Left ventricle myocardium superior (tissue), 1 donor: ENCODE measurements at regions not wholly inside any gene's neighbourhood (a gene's known extent, or its start where the extent isn't known, plus 50 kb on each side); places are given as distances from the start of the nearest gene placed in this dataset.
A peak's percentile ranks its signal among the peaks of the same experiment; 100 is the strongest.

Source experiments
- ATAC-seq: fragments of 200-7000 bp; cut with Tn5 transposase; one replicate; pipeline ENCODE4 v1.9.1; 2020; ENCODE audit warnings: mild to moderate bottlenecking, moderate library complexity
- DNase-seq: peaks from one replicate; pipeline ENCODE4 v3.0.0-alpha.2; 2020
- intact Hi-C: fragments of 100-400 bp; cut with micrococcal nuclease; formaldehyde crosslinking; loops from one replicate; pipeline ENCODE4 v1.11.0; 2022
- donor health status: DM: no; HTN: yes; CAD: no; lungs with severe emphysema.

DNA sequence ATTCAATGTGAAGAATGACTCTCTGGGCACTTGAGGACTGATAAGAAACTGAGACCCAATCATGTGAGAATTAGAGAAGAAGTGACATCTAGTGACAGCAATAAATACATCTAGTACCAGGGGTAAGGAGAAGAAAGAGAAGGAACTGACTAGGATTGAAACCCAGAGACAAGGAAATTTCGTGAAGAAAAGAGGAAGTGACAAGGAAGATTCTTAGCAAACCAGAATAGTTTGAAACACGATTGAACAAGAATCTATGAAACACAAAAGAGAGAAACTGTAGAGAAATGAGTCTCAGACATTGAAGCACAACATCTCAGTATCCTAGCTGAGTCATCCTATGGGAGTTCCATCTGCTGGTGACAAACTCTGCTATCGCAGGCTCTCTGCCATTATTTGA lies 571.9 kb upstream of the PKDCC start:
- DNase-seq (no peak), ATAC-seq (no peak)
- intact Hi-C loops: no loop called here

DNA sequence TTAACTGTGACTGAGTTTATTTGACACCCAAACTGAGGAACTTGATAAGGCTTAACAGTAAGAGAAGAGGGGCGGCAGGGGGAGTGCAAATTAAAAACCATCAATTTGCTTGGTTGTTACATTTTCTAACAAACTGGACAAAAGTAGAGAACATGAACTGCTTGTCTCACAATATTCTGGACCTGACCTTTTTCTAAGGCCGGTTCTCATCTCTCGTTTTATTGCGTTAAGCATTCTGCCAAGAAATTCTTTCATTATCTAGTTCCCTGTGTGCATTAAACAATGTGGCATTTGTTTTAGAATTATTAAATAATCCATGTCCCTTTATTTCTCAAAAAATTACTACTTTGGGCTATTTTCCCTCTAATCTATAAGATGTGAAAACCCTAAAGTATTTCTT lies 565.2 kb upstream of the PKDCC start:
- intact Hi-C loops: no loop called here
- ATAC-seq (peak; percentile 53), DNase-seq (no peak)

DNA sequence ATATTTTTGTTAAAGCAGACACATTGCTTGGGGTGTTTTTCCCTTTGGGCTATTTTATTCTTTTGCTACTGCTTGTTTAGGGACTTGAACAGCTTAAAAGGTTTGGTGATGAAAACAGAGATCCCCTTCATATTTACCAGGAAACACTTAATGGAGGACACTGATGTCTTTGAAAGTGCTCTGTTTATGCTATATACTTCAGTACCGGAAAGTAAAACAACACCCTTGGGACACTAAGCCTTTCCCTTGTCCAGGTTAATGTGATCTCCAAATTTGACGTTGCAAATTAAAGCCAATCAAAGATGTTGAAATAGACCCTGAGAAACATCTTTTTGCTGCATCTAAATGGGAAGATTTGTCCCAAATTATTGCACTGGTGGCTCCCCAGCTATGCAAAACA lies 564.6 kb upstream of the PKDCC start:
- ATAC-seq (peak; percentile 28), DNase-seq (no peak)
- intact Hi-C loops: no loop called here

DNA sequence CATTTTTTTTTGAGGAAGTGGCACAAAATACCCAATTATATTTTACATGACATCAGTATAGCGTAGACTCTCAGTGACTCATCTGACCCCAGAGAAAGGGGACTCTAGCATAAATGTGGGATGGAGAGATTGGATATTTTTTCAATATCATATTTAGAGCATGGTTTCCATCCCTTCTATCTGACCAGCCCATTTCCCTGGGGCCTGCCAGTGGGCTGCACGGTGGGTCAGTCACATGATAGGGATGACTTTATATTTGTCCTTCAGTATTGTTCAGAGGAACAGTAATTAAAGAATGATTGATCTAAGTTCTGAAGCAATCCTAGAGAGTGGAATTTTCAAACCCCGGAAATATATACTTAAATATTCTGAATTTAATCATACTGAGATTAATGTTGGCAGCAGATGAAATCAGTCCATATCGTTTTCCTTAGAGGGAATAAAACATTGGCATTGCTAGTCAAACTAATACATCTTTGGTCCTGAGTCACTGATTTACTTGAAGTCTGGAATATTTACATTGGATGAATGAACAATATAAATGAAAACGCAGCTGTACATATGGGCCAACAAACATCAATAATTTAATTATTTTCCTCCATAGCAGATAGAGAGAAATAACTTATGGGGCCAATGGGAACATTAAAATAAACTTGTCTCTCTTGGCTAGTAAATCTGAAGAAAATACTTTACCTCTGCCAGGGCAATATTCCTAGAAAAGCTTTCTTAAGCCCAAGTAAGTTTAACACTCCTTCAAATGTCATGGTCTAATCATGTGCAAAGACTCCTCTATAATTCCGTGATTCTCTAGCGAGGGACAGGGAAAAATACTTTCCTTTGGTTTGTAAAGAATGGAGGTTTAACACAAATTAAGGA lies 563.6 kb upstream of the PKDCC start:
- intact Hi-C loops: no loop called here
- DNase-seq: no peak
- ATAC-seq: no peak

DNA sequence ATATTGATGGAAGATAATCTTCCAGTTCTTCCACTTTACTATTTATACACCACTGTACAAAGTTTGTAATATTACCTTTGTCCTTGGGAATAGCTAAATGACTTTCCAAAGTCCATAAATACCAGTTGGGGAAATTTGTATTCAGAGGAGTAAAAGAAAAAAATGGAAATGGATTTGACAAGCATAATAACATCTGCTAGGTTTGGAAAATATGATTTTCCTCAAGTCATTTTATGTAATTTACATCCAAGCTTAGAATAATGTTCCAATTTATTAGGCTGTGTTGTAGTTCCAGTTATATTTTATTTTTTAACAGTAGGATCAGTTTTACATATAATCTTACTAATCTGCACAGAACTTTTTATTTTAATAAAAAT lies 563.0 kb upstream of the PKDCC start:
- ATAC-seq (no peak), DNase-seq (no peak)
- intact Hi-C loops: no loop called here

DNA sequence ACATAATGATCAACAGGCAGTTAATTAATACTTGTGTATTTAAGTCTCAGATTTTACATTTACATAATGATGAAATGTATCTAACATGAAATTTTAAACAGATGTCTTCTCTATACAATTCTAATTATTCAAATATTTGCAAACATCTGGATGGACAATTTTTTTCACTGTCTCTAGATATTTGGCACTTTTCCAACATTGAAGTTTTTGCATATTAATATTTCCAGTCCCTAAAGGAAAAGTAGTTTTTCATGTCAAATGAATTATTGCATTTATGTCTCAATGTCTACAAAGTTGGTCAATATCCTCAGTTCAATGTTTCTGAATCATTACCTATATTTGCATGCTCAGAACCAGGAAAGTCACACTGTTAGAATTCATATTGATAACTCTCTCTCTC lies 560.9 kb upstream of the PKDCC start:
- no peak for DNase-seq
- no peak for ATAC-seq
- intact Hi-C loops: no loop called here

DNA sequence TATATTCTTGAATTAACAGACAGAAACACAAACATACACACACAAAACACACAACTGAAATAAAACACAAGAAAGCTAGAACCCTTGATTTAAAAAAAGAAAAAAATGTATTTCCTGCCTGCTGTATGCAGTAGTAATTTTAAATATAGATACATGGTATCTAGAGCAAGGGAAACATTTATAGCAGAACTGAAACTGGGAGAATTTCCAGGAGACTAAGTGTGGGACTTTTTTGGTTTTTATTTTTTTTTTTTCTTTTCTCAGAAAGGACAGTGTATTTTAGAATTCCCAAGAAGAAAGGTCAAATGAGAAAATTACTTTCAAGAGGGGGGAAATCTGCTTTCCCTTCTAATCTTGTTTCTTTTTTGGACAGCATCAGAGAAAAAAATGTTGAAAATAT lies 558.9 kb upstream of the PKDCC start:
- intact Hi-C loops: no loop called here
- no peak for ATAC-seq
- DNase-seq: no peak

DNA sequence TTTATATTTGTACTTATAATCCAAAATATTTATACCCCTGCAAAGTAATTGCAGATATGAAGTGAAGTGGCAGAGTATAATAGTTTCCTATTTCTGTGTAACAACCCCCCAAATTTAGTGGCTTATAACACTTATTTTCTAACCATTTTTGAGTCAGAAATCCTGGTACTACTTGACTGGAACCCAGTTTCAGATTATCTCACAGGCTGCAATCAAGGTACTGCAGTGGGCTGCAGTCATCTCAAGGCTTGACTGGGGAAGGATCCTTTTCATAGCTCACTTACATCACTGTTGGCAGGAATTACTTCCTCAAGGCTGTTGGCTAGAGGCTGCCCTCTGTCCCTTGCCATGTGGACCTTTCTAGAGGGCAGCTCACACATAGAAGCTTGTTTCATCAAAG lies 558.2 kb upstream of the PKDCC start:
- intact Hi-C loops: no loop called here
- ATAC-seq (no peak), DNase-seq (no peak)

DNA sequence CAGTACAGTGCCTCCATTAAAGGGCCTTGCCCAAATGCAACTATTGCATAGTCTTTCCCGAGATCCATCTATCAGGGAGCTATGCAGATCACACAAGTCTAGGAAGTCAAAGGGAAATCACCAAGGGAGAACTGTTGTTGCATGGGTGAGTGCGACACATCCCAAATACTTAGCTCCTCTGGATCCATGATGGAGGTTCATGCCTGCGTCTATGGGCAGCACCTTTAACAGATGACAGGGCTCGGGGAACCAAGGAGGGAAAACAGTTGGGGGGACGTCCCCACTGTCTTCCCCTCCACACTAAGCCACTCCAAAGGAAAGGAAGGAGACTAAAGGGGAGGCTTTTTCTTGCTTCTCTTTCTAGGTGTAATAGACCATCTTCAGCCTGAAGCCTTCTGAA lies 552.8 kb upstream of the PKDCC start:
- DNase-seq (no peak), ATAC-seq (no peak)
- intact Hi-C loops: no loop called here

DNA sequence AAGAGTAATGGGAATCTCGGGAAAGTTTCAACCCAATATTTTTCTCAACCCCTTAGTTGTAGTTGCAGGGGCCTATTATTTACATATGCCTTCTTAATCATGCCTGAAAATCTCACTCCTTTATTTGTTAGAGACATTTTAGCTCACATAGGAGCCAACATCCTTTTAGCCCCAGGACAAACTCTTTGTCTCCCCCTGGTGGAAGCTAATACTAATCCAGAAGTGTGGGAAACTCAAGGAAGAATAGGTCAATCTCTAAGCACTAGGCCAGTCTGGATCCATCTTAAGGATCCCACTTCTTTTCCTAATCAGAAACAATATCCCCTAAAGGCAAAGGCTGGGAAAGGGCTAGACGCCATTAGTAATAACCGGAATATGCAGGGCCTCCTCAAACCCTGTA lies 550.9 kb upstream of the PKDCC start:
- DNase-seq (no peak), ATAC-seq (no peak)
- intact Hi-C loops: no loop called here

DNA sequence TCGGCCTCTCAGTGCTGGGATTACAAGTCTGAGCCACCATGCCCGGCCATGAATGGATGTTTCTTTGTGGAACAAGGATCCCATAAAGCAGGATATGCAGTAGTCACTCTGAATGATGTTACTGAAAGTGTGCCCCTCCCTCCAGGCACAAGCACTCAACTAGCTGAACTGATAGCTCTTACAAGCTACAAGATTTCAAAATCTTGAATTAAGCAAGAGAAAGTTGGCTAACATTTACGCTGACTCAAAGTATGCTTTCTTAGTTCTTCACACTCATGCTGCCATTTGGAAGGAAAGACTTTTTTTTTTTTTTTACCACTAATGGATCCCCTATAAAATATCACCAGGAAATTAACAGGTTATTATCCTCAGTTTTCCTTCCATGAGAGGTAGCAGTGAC lies 549.0 kb upstream of the PKDCC start:
- DNase-seq: no peak
- intact Hi-C loops: no loop called here
- ATAC-seq: no peak

DNA sequence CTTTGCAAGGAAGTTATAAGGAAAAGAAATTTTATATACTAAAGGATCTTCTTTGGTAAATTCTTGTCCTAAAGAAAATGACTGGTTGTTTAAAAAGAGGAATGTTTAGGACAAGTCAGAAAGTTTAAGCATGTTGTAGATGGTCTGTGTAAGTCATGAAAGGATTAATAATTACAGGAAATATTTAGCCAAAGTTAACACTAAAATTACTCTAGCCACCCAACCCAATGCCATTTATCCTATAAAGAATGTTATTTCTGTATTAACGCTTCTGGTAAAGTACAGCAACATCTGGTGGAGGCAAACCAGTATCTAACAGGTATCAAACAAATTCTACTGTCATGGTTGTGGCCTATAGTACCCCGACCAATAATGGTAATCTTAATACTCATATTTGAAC lies 546.9 kb upstream of the PKDCC start:
- ATAC-seq (no peak), DNase-seq (no peak)
- intact Hi-C loops: no loop called here

DNA sequence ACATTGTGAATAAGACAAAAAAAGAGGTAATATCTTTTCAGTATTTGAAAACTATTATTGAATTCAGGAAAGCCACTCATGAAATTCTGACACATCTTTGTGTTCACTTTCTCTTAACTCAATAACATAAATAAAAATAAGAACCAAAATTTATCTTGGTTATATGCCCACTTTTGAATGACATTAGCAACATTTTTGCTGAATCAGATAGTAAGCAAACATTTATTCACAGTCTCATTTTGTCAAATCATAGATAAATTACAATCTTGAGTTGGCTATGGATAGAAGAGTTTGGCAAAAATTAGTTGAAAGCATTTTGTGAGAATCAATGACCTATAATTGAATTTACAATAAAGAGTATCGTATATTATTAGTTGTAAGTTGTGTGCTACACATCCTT lies 545.1 kb upstream of the PKDCC start:
- intact Hi-C loops: no loop called here
- ATAC-seq: no peak
- no peak for DNase-seq

DNA sequence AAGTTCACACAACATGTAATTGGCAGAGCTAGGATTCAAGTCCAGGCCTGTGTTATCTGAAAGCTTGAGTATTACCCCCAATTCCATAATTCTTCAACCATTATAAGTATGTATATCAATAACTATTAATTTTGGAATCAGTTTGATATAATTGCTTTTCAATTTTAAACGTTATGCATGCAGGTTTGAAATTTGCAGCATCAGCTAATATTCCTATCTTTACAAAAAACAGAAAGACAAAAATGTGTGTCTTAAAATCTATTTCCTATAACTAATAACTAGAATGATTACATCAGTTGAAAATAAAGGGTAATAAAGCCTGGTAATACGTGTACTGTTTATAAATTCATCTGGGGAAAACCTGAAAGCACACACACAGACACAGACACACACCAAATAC lies 543.3 kb upstream of the PKDCC start:
- intact Hi-C loops: no loop called here
- DNase-seq (no peak), ATAC-seq (no peak)

DNA sequence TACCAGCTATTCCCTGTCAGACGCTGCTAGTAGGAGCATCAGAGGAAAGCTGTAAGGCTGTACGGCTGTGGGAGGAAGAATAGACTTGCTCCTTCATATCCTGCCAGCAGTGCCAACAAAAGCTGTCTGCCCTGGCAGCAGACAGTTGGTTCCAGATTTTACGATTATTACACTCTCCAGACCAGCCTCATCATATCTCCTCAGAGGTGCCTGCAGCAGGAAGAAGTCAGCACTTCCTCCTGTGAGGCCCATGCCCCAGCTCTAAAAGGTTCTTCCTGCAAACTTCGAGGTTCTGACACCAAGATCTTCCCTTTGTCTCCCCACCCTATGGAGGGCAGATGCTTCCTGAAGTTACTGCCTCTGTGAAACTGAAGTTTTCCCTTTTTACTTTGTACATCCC lies 537.7 kb upstream of the PKDCC start:
- DNase-seq (no peak), ATAC-seq (no peak)
- intact Hi-C loops: no loop called here

DNA sequence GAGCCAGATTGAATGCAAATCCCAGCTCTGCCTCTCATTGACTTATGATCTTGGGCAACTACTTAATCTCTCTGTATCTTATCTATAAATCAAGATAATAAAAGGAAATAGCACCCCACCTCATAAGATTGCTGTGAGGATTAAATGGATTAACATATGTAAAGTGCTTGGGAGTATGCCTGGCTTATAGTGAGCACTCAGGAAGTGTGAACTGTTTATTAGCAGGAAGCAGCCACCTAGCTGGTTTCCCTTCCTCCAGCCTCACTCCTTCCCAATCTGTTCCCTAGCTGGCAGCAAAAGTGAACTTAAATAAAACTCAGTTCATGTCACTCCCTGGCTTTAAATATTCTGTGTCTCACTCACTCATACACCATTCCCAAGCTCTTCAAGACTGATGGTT lies 526.6 kb upstream of the PKDCC start:
- intact Hi-C loops: no loop called here
- no peak for ATAC-seq
- DNase-seq: no peak

DNA sequence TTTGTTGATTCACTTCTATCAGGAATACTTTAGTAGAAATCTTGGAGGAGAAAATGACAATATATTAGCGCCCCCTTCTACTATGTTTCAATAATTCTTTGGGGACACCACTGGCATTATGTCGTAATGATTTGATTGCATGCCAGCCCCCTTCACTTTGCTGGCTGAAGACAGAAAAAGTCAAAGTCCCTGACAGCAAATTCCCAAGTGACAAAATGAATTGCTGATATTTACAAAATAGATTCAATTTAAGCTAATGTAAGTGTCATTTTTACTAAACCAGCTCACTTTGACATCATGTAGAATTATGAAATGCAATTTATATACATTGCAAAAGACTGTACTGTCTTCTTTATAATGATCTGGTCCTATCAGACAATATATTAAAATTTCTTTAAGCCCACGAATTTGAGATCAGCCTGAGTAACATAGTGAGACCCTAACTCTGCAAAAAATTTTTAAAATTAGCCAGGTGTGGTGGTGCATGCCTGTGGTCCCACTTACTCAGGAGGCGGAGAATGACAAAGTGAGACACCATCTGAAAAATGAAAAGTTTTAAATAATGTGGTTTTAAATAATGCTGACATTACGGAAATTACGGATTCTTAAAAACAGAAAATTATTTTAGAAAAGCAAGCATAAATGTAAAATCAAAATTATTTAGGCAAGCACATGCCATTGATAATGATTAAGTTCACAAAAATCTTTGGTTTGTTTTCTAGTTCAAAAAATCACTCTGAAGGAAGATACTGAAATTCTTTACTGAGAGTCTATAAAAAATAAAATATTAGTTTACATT lies 520.1 kb upstream of the PKDCC start:
- no peak for ATAC-seq
- DNase-seq: no peak
- intact Hi-C loops: no loop called here

DNA sequence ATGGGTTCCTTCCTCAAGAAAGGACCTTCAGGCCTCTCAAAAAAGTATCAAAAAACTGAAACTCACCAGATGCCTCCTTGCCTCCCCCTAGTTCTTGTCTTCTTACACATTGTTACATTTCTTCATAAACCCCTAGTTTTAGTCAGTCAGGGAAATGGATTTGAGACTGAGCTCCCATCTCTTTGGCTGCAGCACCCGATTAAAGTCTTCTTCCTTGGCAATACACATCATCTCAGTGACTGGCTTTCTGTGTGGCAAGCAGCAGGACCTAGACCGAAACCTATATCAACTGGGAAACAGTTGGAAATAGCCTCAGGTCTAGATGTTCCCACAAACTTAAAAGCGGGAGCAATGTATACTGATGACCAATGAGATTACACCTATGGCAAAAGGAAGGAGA lies 512.2 kb upstream of the PKDCC start:
- DNase-seq (no peak), ATAC-seq (no peak)
- intact Hi-C loops: no loop called here

DNA sequence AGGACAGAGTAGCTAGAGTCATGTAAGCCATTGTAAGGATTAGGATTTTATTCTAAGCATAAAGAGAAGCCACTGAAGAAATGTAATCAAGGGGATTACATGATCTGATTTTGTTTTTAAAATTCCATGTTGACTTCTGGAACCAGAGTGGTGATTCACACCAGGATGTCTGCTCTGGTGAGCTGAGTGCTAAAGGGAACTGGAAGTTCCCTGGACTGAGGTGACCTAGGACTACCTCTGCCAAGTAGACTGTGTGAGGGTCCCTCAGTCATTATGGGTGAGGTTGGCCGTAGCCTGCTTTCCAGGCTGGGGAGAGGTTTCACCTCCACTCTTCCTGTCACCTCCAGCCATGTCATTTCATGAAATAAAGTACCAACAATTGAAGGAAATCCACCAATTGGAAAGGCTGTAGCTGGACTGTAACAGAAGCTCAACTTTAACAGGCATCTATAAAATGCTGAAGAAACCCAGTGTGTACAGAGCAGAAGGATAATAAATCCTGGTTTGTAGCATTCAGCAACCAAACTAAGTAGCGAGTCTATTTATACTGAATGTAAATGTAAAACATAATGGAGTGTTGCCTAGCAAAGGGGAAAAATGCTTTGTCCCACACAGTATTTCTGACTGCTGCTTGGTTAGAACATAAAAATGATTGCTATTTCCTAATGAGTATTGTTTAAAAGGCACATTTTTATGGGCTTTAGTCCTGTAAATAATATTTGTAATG lies 507.4 kb upstream of the PKDCC start:
- DNase-seq (no peak), ATAC-seq (no peak)
- intact Hi-C loops: no loop called here

DNA sequence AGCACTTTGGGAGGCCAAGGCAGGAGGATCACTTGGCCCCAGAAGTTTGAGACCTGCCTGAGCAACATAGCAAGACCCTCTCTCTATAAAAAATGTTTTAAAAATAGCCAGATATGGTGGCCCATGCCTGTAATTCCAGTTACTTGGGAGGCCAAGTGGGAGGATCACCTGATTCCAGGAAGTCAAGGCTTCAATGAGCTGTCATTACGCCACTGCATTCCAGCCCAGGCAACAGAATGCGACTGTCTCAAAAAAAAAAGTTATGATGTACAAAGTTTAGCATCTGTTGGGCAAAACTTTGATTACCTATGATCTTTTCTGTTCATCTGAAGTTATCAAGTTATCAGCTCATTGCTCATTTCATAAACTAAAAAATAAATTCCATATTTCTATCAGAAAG lies 504.1 kb upstream of the PKDCC start:
- DNase-seq: no peak
- intact Hi-C loops: no loop called here
- no peak for ATAC-seq
